ENCODE measurements at regions not wholly inside any gene's neighbourhood (a gene's known extent, or its start where the extent isn't known, plus 50 kb on each side); places are given as distances from the start of the nearest gene placed in this dataset.

- no peak for DNase-seq
- WGBS (ENCODE audit: insufficient coverage), result 78% methylated on average over 5 of the region's 13 CpGs
- Histone ChIP-seq H3K9me3 (no peaks in the 10 kb centered on the region), H3K4me3 (ENCODE audit: control insufficient read depth in 1 of 2, extremely low read depth in 1 of 2, low read length in 1 of 2) (no peak overlapping the region), H3K36me3 (ENCODE audit: control insufficient read depth in 2 of 2, extremely low read depth in 1 of 2, insufficient read depth in 1 of 2, low read length in 1 of 2) (no peaks in the 10 kb centered on the region), H3K4me1 (ENCODE audit: control insufficient read depth in 1 of 2, extremely low read depth in 1 of 2, insufficient read depth in 2 of 2, low read length in 2 of 2) (no peaks in the 10 kb centered on the region), H3K27me3 (replicated peaks in 1 of 2; ENCODE audit: control insufficient read depth in 2 of 2, extremely low read depth in 1 of 2, insufficient read depth in 2 of 2, low read length in 1 of 2) (no peaks in the 10 kb centered on the region), H3K27ac (ENCODE audit: low read length) (no peak overlapping the region)
- ChIA-PET POLR2A (no interaction called here), CTCF (interaction anchor here in 1 of 2 donors (0.5 kb wide), 1 partner anchor 202 kb away, joined by 3 read pairs; no protein-coding TSS in a partner anchor)
- H3K9me3 Mint-ChIP-seq, result no peaks in the 10 kb centered on the region
- H3K27me3 Mint-ChIP-seq, result peaks cover 0 to 8% of the 10 kb centered on the region in 2 donors
- no peaks in the 10 kb centered on the region for H3K4me1 Mint-ChIP-seq
- no peaks in the 10 kb centered on the region for H3K36me3 Mint-ChIP-seq
- no peak for ATAC-seq (replicated peaks in 1 of 4)
- no peak overlapping the region for H3K27ac Mint-ChIP-seq
- H3K4me3 Mint-ChIP-seq, result no peak overlapping the region
Measured at GRCh38 chr6:113644861-113645575, 212.1 kb upstream of the MARCKS start.

- Mint-ChIP-seq H3K4me3 (no peak overlapping the region), H3K9me3 (no peaks in the 10 kb centered on the region), H3K27me3 (peaks cover 0 to 5% of the 10 kb centered on the region in 2 donors), H3K36me3 (no peaks in the 10 kb centered on the region), H3K4me1 (no peaks in the 10 kb centered on the region), H3K27ac (no peak overlapping the region)
- Histone ChIP-seq H3K27me3 (replicated peaks in 1 of 2; ENCODE audit: control insufficient read depth in 2 of 2, extremely low read depth in 1 of 2, insufficient read depth in 2 of 2, low read length in 1 of 2) (peaks cover 0 to 2% of the 10 kb centered on the region in 2 experiments), H3K4me3 (ENCODE audit: control insufficient read depth in 1 of 2, extremely low read depth in 1 of 2, low read length in 1 of 2) (no peak overlapping the region), H3K27ac (ENCODE audit: low read length) (no peak overlapping the region), H3K36me3 (ENCODE audit: control insufficient read depth in 2 of 2, extremely low read depth in 1 of 2, insufficient read depth in 1 of 2, low read length in 1 of 2) (no peaks in the 10 kb centered on the region), H3K4me1 (ENCODE audit: control insufficient read depth in 1 of 2, extremely low read depth in 1 of 2, insufficient read depth in 2 of 2, low read length in 2 of 2) (no peaks in the 10 kb centered on the region), H3K9me3 (no peaks in the 10 kb centered on the region)
- ChIA-PET CTCF (interaction anchor here (0.5 to 0.7 kb wide), 2 partner anchors 202 to 1722 kb away, joined by 3 to 4 read pairs; no protein-coding TSS in a partner anchor), POLR2A (no interaction called here)
- WGBS (ENCODE audit: insufficient coverage), result 64% methylated on average over 3 of the region's 4 CpGs
- DNase-seq (no peak), ATAC-seq (replicated peaks in 1 of 4) (no peak)
Measured at GRCh38 chr6:113645576-113645970, 211.6 kb upstream of the MARCKS start.

DNA sequence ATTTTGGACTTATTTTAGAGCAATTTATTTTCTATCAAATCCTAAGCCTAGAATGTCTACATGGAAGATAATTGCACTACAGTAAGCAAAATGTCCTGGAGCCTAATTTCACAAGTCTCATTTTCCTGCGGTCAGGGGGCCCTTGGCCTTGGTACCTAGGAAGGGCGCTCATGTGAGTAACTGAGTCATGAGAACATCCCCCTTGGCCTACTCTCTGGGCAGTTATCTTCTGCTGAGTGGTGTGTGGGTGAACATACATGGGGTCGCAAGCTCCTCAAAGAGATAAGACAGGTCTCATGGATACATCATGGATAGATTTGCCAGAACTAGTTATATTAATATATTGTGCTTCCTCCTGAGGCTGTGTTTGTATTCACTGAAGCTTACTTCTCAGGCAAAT lies 211.2 kb upstream of the MARCKS start:
- Histone ChIP-seq H3K9me3 (no peaks in the 10 kb centered on the region), H3K36me3 (ENCODE audit: control insufficient read depth in 2 of 2, extremely low read depth in 1 of 2, insufficient read depth in 1 of 2, low read length in 1 of 2) (no peaks in the 10 kb centered on the region), H3K27me3 (replicated peaks in 1 of 2; ENCODE audit: control insufficient read depth in 2 of 2, extremely low read depth in 1 of 2, insufficient read depth in 2 of 2, low read length in 1 of 2) (peaks cover 0 to 5% of the 10 kb centered on the region in 2 experiments), H3K4me1 (ENCODE audit: control insufficient read depth in 1 of 2, extremely low read depth in 1 of 2, insufficient read depth in 2 of 2, low read length in 2 of 2) (no peaks in the 10 kb centered on the region), H3K27ac (ENCODE audit: low read length) (no peak overlapping the region), H3K4me3 (ENCODE audit: control insufficient read depth in 1 of 2, extremely low read depth in 1 of 2, low read length in 1 of 2) (no peak overlapping the region)
- no peaks in the 10 kb centered on the region for H3K4me1 Mint-ChIP-seq
- no peak overlapping the region for H3K27ac Mint-ChIP-seq
- H3K36me3 Mint-ChIP-seq, result no peaks in the 10 kb centered on the region
- no CpG with 5 or more reads among the region's 3 CpGs for WGBS (ENCODE audit: insufficient coverage)
- ChIA-PET CTCF (interaction anchor here in 1 of 2 donors (0.7 kb wide), 1 partner anchor 1722 kb away, joined by 4 read pairs; no protein-coding TSS in a partner anchor), POLR2A (no interaction called here)
- DNase-seq, result no peak
- no peaks in the 10 kb centered on the region for H3K9me3 Mint-ChIP-seq
- no peak overlapping the region for H3K4me3 Mint-ChIP-seq
- H3K27me3 Mint-ChIP-seq, result peaks cover 2 to 5% of the 10 kb centered on the region in 2 donors
- no peak for ATAC-seq (replicated peaks in 1 of 4)

GRCh38 chr6:113646701-113647100 lies 210.4 kb upstream of the MARCKS start:
- ATAC-seq (replicated peaks in 1 of 4) (no peak), DNase-seq (no peak)
- 67% methylated on average over 3 of the region's 4 CpGs for WGBS (ENCODE audit: insufficient coverage)
- no peak overlapping the region for H3K27ac Mint-ChIP-seq
- no peaks in the 10 kb centered on the region for H3K4me1 ChIP-seq (ENCODE audit: control insufficient read depth in 1 of 2, extremely low read depth in 1 of 2, insufficient read depth in 2 of 2, low read length in 2 of 2)
- no peaks in the 10 kb centered on the region for H3K4me1 Mint-ChIP-seq
- CTCF ChIA-PET, result interaction anchor here in 1 of 2 donors (0.7 kb wide), 1 partner anchor 105 kb away, joined by 3 read pairs; no protein-coding TSS in a partner anchor
- H3K27ac ChIP-seq (ENCODE audit: low read length), result no peak overlapping the region
- no peaks in the 10 kb centered on the region for H3K36me3 ChIP-seq (ENCODE audit: control insufficient read depth in 2 of 2, extremely low read depth in 1 of 2, insufficient read depth in 1 of 2, low read length in 1 of 2)
- no peak overlapping the region for H3K4me3 ChIP-seq (ENCODE audit: control insufficient read depth in 1 of 2, extremely low read depth in 1 of 2, low read length in 1 of 2)
- peaks cover 5% of the 10 kb centered on the region in 2 donors for H3K27me3 Mint-ChIP-seq
- H3K36me3 Mint-ChIP-seq, result no peaks in the 10 kb centered on the region
- H3K9me3 ChIP-seq, result no peaks in the 10 kb centered on the region
- no peaks in the 10 kb centered on the region for H3K9me3 Mint-ChIP-seq
- H3K4me3 Mint-ChIP-seq, result no peak overlapping the region
- POLR2A ChIA-PET, result interaction anchor here in 1 of 2 donors (0.7 kb wide), 1 partner anchor 62 kb away, joined by 3 read pairs; no protein-coding TSS in a partner anchor
- H3K27me3 ChIP-seq (replicated peaks in 1 of 2; ENCODE audit: control insufficient read depth in 2 of 2, extremely low read depth in 1 of 2, insufficient read depth in 2 of 2, low read length in 1 of 2), result peaks cover 0 to 8% of the 10 kb centered on the region in 2 experiments

- peaks cover 5% of the 10 kb centered on the region in 2 donors for H3K27me3 Mint-ChIP-seq
- POLR2A ChIA-PET, result interaction anchor here in 1 of 2 donors (0.7 kb wide), 1 partner anchor 62 kb away, joined by 3 read pairs; no protein-coding TSS in a partner anchor
- CTCF ChIA-PET, result interaction anchor here in 1 of 2 donors (0.7 kb wide), 1 partner anchor 105 kb away, joined by 3 read pairs; no protein-coding TSS in a partner anchor
- ATAC-seq (replicated peaks in 1 of 4) (no peak), DNase-seq (no peak)
- no peaks in the 10 kb centered on the region for H3K9me3 Mint-ChIP-seq
- Histone ChIP-seq H3K9me3 (no peaks in the 10 kb centered on the region), H3K27ac (ENCODE audit: low read length) (no peak overlapping the region), H3K4me3 (ENCODE audit: control insufficient read depth in 1 of 2, extremely low read depth in 1 of 2, low read length in 1 of 2) (no peak overlapping the region), H3K4me1 (ENCODE audit: control insufficient read depth in 1 of 2, extremely low read depth in 1 of 2, insufficient read depth in 2 of 2, low read length in 2 of 2) (no peaks in the 10 kb centered on the region), H3K27me3 (replicated peaks in 1 of 2; ENCODE audit: control insufficient read depth in 2 of 2, extremely low read depth in 1 of 2, insufficient read depth in 2 of 2, low read length in 1 of 2) (peaks cover 0 to 8% of the 10 kb centered on the region in 2 experiments), H3K36me3 (ENCODE audit: control insufficient read depth in 2 of 2, extremely low read depth in 1 of 2, insufficient read depth in 1 of 2, low read length in 1 of 2) (no peaks in the 10 kb centered on the region)
- no peak overlapping the region for H3K4me3 Mint-ChIP-seq
- no peaks in the 10 kb centered on the region for H3K4me1 Mint-ChIP-seq
- no CpG with 5 or more reads among the region's 4 CpGs for WGBS (ENCODE audit: insufficient coverage)
- no peaks in the 10 kb centered on the region for H3K36me3 Mint-ChIP-seq
- H3K27ac Mint-ChIP-seq, result no peak overlapping the region
Measured at GRCh38 chr6:113647143-113647889, 209.8 kb upstream of the MARCKS start.

- Histone ChIP-seq H3K9me3 (no peaks in the 10 kb centered on the region), H3K4me3 (ENCODE audit: control insufficient read depth in 1 of 2, extremely low read depth in 1 of 2, low read length in 1 of 2) (no peak overlapping the region), H3K4me1 (ENCODE audit: control insufficient read depth in 1 of 2, extremely low read depth in 1 of 2, insufficient read depth in 2 of 2, low read length in 2 of 2) (no peaks in the 10 kb centered on the region), H3K27me3 (replicated peaks in 1 of 2; ENCODE audit: control insufficient read depth in 2 of 2, extremely low read depth in 1 of 2, insufficient read depth in 2 of 2, low read length in 1 of 2) (peaks cover 0 to 8% of the 10 kb centered on the region in 2 experiments), H3K36me3 (ENCODE audit: control insufficient read depth in 2 of 2, extremely low read depth in 1 of 2, insufficient read depth in 1 of 2, low read length in 1 of 2) (no peaks in the 10 kb centered on the region), H3K27ac (ENCODE audit: low read length) (no peak overlapping the region)
- CTCF ChIA-PET, result no interaction called here
- ATAC-seq (replicated peaks in 1 of 4) (no peak), DNase-seq (no peak)
- H3K4me1 Mint-ChIP-seq, result no peaks in the 10 kb centered on the region
- POLR2A ChIA-PET, result no interaction called here
- no peaks in the 10 kb centered on the region for H3K36me3 Mint-ChIP-seq
- WGBS (ENCODE audit: insufficient coverage), result no CpG with 5 or more reads among the region's 1 CpG
- no peaks in the 10 kb centered on the region for H3K9me3 Mint-ChIP-seq
- H3K4me3 Mint-ChIP-seq, result no peak overlapping the region
- H3K27me3 Mint-ChIP-seq, result peaks cover 5% of the 10 kb centered on the region in 2 donors
- no peak overlapping the region for H3K27ac Mint-ChIP-seq
Measured at GRCh38 chr6:113648698-113649097, 208.4 kb upstream of the MARCKS start.
